HEK293 (cell line): ENCODE measurements at regions not wholly inside any gene's neighbourhood (a gene's known extent, or its start where the extent isn't known, plus 50 kb on each side); places are given as distances from the start of the nearest gene placed in this dataset.

Experiments
- ATF2 ChIP-seq: fragments of 450-650 bp; formaldehyde crosslinking; IDR thresholded peaks from 2 replicates; pipeline ENCODE4 v1.5.1; 2016; ENCODE audit warnings: missing biosample characterization, missing genetic modification characterization, low read depth
- CTCF ChIP-seq: fragments of 450-650 bp; formaldehyde crosslinking; IDR thresholded peaks from 2 replicates; pipeline ENCODE4 v1.5.1; 2016; ENCODE audit warnings: missing biosample characterization, missing genetic modification characterization
- ELK4 ChIP-seq: IDR thresholded peaks from 2 replicates; pipeline ENCODE4 v1.6.1; 2011; ENCODE audit warnings: mild to moderate bottlenecking, low read depth, low read length, borderline replicate concordance
- ZNF169 ChIP-seq: fragments of 450-650 bp; formaldehyde crosslinking; IDR thresholded peaks from 2 replicates; pipeline ENCODE4 v1.5.1; 2016; ENCODE audit warnings: missing biosample characterization, missing genetic modification characterization
- ZNF18 ChIP-seq: fragments of 450-650 bp; formaldehyde crosslinking; IDR thresholded peaks from 2 replicates; pipeline ENCODE4 v1.5.1; 2016; ENCODE audit warnings: missing biosample characterization, missing genetic modification characterization
- ZNF274 ChIP-seq, 2 experiments: fragments of 200-500 bp in 1 of 2; fragments of 450-650 bp in 1 of 2; sonication (Bioruptor generic) in 1 of 2; formaldehyde crosslinking in 1 of 2; IDR thresholded peaks; 2 replicates each; pipeline versions ENCODE4 v1.5.1 to v1.6.1; 2014 to 2016; ENCODE audit warnings: borderline replicate concordance in 1 of 2, inconsistent platforms in 1 of 2, low read length in 1 of 2, missing biosample characterization in 1 of 2, missing genetic modification characterization in 1 of 2
- ZNF404 ChIP-seq: fragments of 450-650 bp; formaldehyde crosslinking; IDR thresholded peaks from 2 replicates; pipeline ENCODE4 v1.5.1; 2017; ENCODE audit warnings: missing biosample characterization, missing genetic modification characterization
- ZNF426 ChIP-seq: fragments of 450-650 bp; formaldehyde crosslinking; IDR thresholded peaks from 2 replicates; pipeline ENCODE4 v1.5.1; 2017; ENCODE audit warnings: missing biosample characterization, missing genetic modification characterization, mild to moderate bottlenecking, inconsistent platforms, moderate library complexity

GRCh38 chr14:93861836-93862235, 65.3 kb upstream of the FAM181A start:
- no peak for TF ChIP-seq CTCF
- TF ChIP-seq ATF2 (tag by site-specific recombination) = no peak
- TF ChIP-seq ZNF18 = no peak
- TF ChIP-seq ZNF274 (IDR thresholded peaks at IDR 0.05; ENCODE audit: low read length) = no peak
- no peak for TF ChIP-seq ZNF274 (tag by site-specific recombination; IDR thresholded peaks at IDR 0.05; ENCODE audit: borderline replicate concordance)
- no peak for TF ChIP-seq ELK4
- no peak for TF ChIP-seq ZNF404
- TF ChIP-seq ZNF426 (tag by site-specific recombination) = no peak
- no peak for TF ChIP-seq ZNF169 (tag by site-specific recombination)
